ENCODE measurements at regions not wholly inside any gene's neighbourhood (a gene's known extent, or its start where the extent isn't known, plus 50 kb on each side); places are given as distances from the start of the nearest gene placed in this dataset.

- Mint-ChIP-seq H3K27me3 (no peaks in the 10 kb centered on the region), H3K4me1 (ENCODE audit: unreplicated experiment) (no peaks in the 10 kb centered on the region), H3K27ac (no peak overlapping the region), H3K9me3 (peaks cover 5% of the 10 kb centered on the region), H3K36me3 (no peaks in the 10 kb centered on the region), H3K4me3 (no peak overlapping the region)
- DNase-seq (ENCODE audit: extremely low spot score, unreplicated experiment) = no peak
- no peak for TF ChIP-seq CTCF (conservative IDR thresholded peaks at IDR 0.05)
These were observed 1579.3 kb downstream of the HACE1 start for GRCh38 chr6:103280417-103280816.

GRCh38 chr6:103277936-103278335, 1581.8 kb downstream of the HACE1 start:
- Mint-ChIP-seq H3K4me1 (ENCODE audit: unreplicated experiment) (peaks cover 2% of the 10 kb centered on the region), H3K36me3 (no peaks in the 10 kb centered on the region), H3K9me3 (peaks cover 5% of the 10 kb centered on the region), H3K4me3 (no peak overlapping the region), H3K27ac (no peak overlapping the region), H3K27me3 (no peaks in the 10 kb centered on the region)
- no peak for TF ChIP-seq CTCF (conservative IDR thresholded peaks at IDR 0.05)
- no peak for DNase-seq (ENCODE audit: extremely low spot score, unreplicated experiment)

- no peak overlapping the region for H3K27ac Mint-ChIP-seq
These were observed 1586.7 kb downstream of the HACE1 start for GRCh38 chr6:103273048-103273447.

GRCh38 chr6:103269581-103269980, 1590.1 kb downstream of the HACE1 start:
- Mint-ChIP-seq H3K4me3 (no peak overlapping the region), H3K36me3 (no peaks in the 10 kb centered on the region), H3K27me3 (no peaks in the 10 kb centered on the region), H3K27ac (no peak overlapping the region), H3K4me1 (ENCODE audit: unreplicated experiment) (peaks cover 3% of the 10 kb centered on the region), H3K9me3 (peaks cover 2% of the 10 kb centered on the region)
- TF ChIP-seq CTCF (conservative IDR thresholded peaks at IDR 0.05) = no peak
- DNase-seq (ENCODE audit: extremely low spot score, unreplicated experiment) = no peak

More at GRCh38 chr6:103273048-103273447, 1586.7 kb downstream of the HACE1 start:
- peak; percentile 68 for TF ChIP-seq CTCF (conservative IDR thresholded peaks at IDR 0.05)
- Mint-ChIP-seq H3K9me3 (no peaks in the 10 kb centered on the region), H3K4me3 (no peak overlapping the region), H3K27me3 (no peaks in the 10 kb centered on the region), H3K4me1 (ENCODE audit: unreplicated experiment) (peaks cover 3% of the 10 kb centered on the region), H3K36me3 (no peaks in the 10 kb centered on the region)
- no peak for DNase-seq (ENCODE audit: extremely low spot score, unreplicated experiment)

- H3K9me3 Mint-ChIP-seq = peaks cover 6% of the 10 kb centered on the region
- H3K27me3 Mint-ChIP-seq = no peaks in the 10 kb centered on the region
- no peak for DNase-seq (ENCODE audit: extremely low spot score, unreplicated experiment)
- H3K27ac Mint-ChIP-seq = no peak overlapping the region
- H3K36me3 Mint-ChIP-seq = no peaks in the 10 kb centered on the region
- no peak overlapping the region for H3K4me3 Mint-ChIP-seq
- no peak for TF ChIP-seq CTCF (conservative IDR thresholded peaks at IDR 0.05)
- peaks cover 3% of the 10 kb centered on the region for H3K4me1 Mint-ChIP-seq (ENCODE audit: unreplicated experiment)
These were observed 1591.4 kb downstream of the HACE1 start for GRCh38 chr6:103268335-103268734.

GRCh38 chr6:103264020-103264419, 1595.7 kb downstream of the HACE1 start:
- no peaks in the 10 kb centered on the region for H3K27me3 Mint-ChIP-seq
- H3K36me3 Mint-ChIP-seq = no peaks in the 10 kb centered on the region
- peaks cover 6% of the 10 kb centered on the region for H3K9me3 Mint-ChIP-seq
- no peak overlapping the region for H3K4me3 Mint-ChIP-seq
- H3K27ac Mint-ChIP-seq = no peak overlapping the region
- DNase-seq (ENCODE audit: extremely low spot score, unreplicated experiment) = no peak
- H3K4me1 Mint-ChIP-seq (ENCODE audit: unreplicated experiment) = no peaks in the 10 kb centered on the region
- no peak for TF ChIP-seq CTCF (conservative IDR thresholded peaks at IDR 0.05)

Measured in type B pancreatic cell (in vitro differentiated cells).